Activated naive CD8-positive, alpha-beta T cell treated with anti-CD3 and anti-CD28 coated beads, Interleukin-2, amount 10 ng/mL, durations not matched to agents 7 days and 5 days (primary cell): ENCODE measurements at regions not wholly inside any gene's neighbourhood (a gene's known extent, or its start where the extent isn't known, plus 50 kb on each side); places are given as distances from the start of the nearest gene placed in this dataset.
A peak's percentile ranks its signal among the peaks of the same experiment; 100 is the strongest.

Experiments used
- ATAC-seq: fragments of 150-1000 bp; cut with Tn5 transposase; one replicate; pipeline ENCODE4 v1.10.0; 2021; ENCODE audit warnings: low read depth, moderate library complexity
- POLR2A ChIA-PET: fragments of 350-600 bp; sonication (Branson Sonifier 250); formaldehyde crosslinking; loops from one replicate; lab custom pipeline; 2021; ENCODE audit warnings: antibody characterized with exemption; lab: Charles Lee
- DNase-seq: peaks from one replicate; pipeline ENCODE4 v3.0.0; 2021
- H3K27ac Mint-ChIP-seq: one replicate; pipeline ENCODE4 v1.8.0; 2022; ENCODE audit warnings: mild to moderate bottlenecking, mixed read lengths
- H3K27me3 Mint-ChIP-seq: one replicate; pipeline ENCODE4 v1.8.0; 2022; ENCODE audit warnings: mild to moderate bottlenecking, moderate library complexity, mixed read lengths
- H3K36me3 Mint-ChIP-seq: one replicate; pipeline ENCODE4 v1.8.0; 2021; ENCODE audit warnings: mild to moderate bottlenecking, mixed read lengths
- H3K4me1 Mint-ChIP-seq: one replicate; pipeline ENCODE4 v1.8.0; 2021; ENCODE audit warnings: mixed read lengths
- H3K4me3 Mint-ChIP-seq: one replicate; pipeline ENCODE4 v1.8.0; 2022; ENCODE audit warnings: mild to moderate bottlenecking, moderate library complexity, mixed read lengths
- H3K9me3 Mint-ChIP-seq: one replicate; pipeline ENCODE4 v1.8.0; 2021; ENCODE audit warnings: mixed read lengths

GRCh38 chr3:13723676-13724207, 156.1 kb downstream of the WNT7A start:
- Mint-ChIP-seq H3K9me3 (peaks cover 2% of the 10 kb centered on the region), H3K27me3 (peaks cover 23% of the 10 kb centered on the region), H3K4me3 (no peak overlapping the region), H3K4me1 (no peaks in the 10 kb centered on the region), H3K36me3 (no peaks in the 10 kb centered on the region), H3K27ac (no peak overlapping the region)
- DNase-seq, result peak; percentile 8
- POLR2A ChIA-PET, result no interaction called here
- no peak for ATAC-seq

- H3K4me1 Mint-ChIP-seq, result no peaks in the 10 kb centered on the region
- H3K4me3 Mint-ChIP-seq, result no peak overlapping the region
- POLR2A ChIA-PET, result no interaction called here
- H3K9me3 Mint-ChIP-seq, result peaks cover 2% of the 10 kb centered on the region
- ATAC-seq (no peak), DNase-seq (no peak)
- no peaks in the 10 kb centered on the region for H3K36me3 Mint-ChIP-seq
- no peak overlapping the region for H3K27ac Mint-ChIP-seq
- peaks cover 18% of the 10 kb centered on the region for H3K27me3 Mint-ChIP-seq
Measured at GRCh38 chr3:13722178-13722577, 157.7 kb downstream of the WNT7A start.

- H3K4me1 Mint-ChIP-seq, result no peaks in the 10 kb centered on the region
- H3K9me3 Mint-ChIP-seq, result peaks cover 13% of the 10 kb centered on the region
- POLR2A ChIA-PET, result interaction anchor here (0.6 kb wide), 1 partner anchor 148 kb away, joined by 3 read pairs; no protein-coding TSS in a partner anchor
- H3K4me3 Mint-ChIP-seq, result no peak overlapping the region
- ATAC-seq (no peak), DNase-seq (peak; percentile 10)
- H3K27ac Mint-ChIP-seq, result no peak overlapping the region
- peaks cover 6% of the 10 kb centered on the region for H3K27me3 Mint-ChIP-seq
- H3K36me3 Mint-ChIP-seq, result no peaks in the 10 kb centered on the region
Measured at GRCh38 chr3:13718436-13718835, 161.4 kb downstream of the WNT7A start.

GRCh38 chr3:13718000-13718399, 161.9 kb downstream of the WNT7A start:
- no peak overlapping the region for H3K4me3 Mint-ChIP-seq
- POLR2A ChIA-PET, result no interaction called here
- H3K27me3 Mint-ChIP-seq, result peaks cover 6% of the 10 kb centered on the region
- no peaks in the 10 kb centered on the region for H3K36me3 Mint-ChIP-seq
- ATAC-seq (no peak), DNase-seq (peak; percentile 3)
- peaks cover 13% of the 10 kb centered on the region for H3K9me3 Mint-ChIP-seq
- no peaks in the 10 kb centered on the region for H3K4me1 Mint-ChIP-seq
- no peak overlapping the region for H3K27ac Mint-ChIP-seq

GRCh38 chr3:13717222-13717895, 162.5 kb downstream of the WNT7A start:
- ATAC-seq (no peak), DNase-seq (no peak)
- H3K27ac Mint-ChIP-seq, result no peak overlapping the region
- no peaks in the 10 kb centered on the region for H3K4me1 Mint-ChIP-seq
- peaks cover 13% of the 10 kb centered on the region for H3K9me3 Mint-ChIP-seq
- no peak overlapping the region for H3K4me3 Mint-ChIP-seq
- POLR2A ChIA-PET, result no interaction called here
- H3K36me3 Mint-ChIP-seq, result no peaks in the 10 kb centered on the region
- peaks cover 3% of the 10 kb centered on the region for H3K27me3 Mint-ChIP-seq

- DNase-seq, result peak; percentile 4
- Mint-ChIP-seq H3K4me1 (no peaks in the 10 kb centered on the region), H3K4me3 (no peak overlapping the region), H3K27ac (no peak overlapping the region), H3K9me3 (peaks cover 15% of the 10 kb centered on the region), H3K27me3 (no peaks in the 10 kb centered on the region), H3K36me3 (no peaks in the 10 kb centered on the region)
- POLR2A ChIA-PET, result no interaction called here
- ATAC-seq, result no peak
Measured at GRCh38 chr3:13716540-13717221, 163.2 kb downstream of the WNT7A start.

- Mint-ChIP-seq H3K27ac (no peak overlapping the region), H3K4me1 (no peaks in the 10 kb centered on the region), H3K4me3 (no peak overlapping the region), H3K27me3 (no peaks in the 10 kb centered on the region), H3K36me3 (no peaks in the 10 kb centered on the region), H3K9me3 (peaks cover 21% of the 10 kb centered on the region)
- ATAC-seq (no peak), DNase-seq (peak; percentile 8)
- POLR2A ChIA-PET, result no interaction called here
Measured at GRCh38 chr3:13715961-13716360, 163.9 kb downstream of the WNT7A start.

GRCh38 chr3:13715167-13715954, 164.5 kb downstream of the WNT7A start:
- no peaks in the 10 kb centered on the region for H3K4me1 Mint-ChIP-seq
- no peak for ATAC-seq
- peak; percentile 10 for DNase-seq
- no peaks in the 10 kb centered on the region for H3K27me3 Mint-ChIP-seq
- peaks cover 25% of the 10 kb centered on the region for H3K9me3 Mint-ChIP-seq
- H3K36me3 Mint-ChIP-seq, result no peaks in the 10 kb centered on the region
- no peak overlapping the region for H3K27ac Mint-ChIP-seq
- POLR2A ChIA-PET, result no interaction called here
- H3K4me3 Mint-ChIP-seq, result no peak overlapping the region

GRCh38 chr3:13714251-13714916, 165.5 kb downstream of the FBLN2 start:
- H3K4me3 Mint-ChIP-seq, result no peak overlapping the region
- POLR2A ChIA-PET, result no interaction called here
- no peaks in the 10 kb centered on the region for H3K27me3 Mint-ChIP-seq
- no peak overlapping the region for H3K27ac Mint-ChIP-seq
- DNase-seq (peak; percentile 6), ATAC-seq (no peak)
- H3K4me1 Mint-ChIP-seq, result no peaks in the 10 kb centered on the region
- H3K36me3 Mint-ChIP-seq, result no peaks in the 10 kb centered on the region
- H3K9me3 Mint-ChIP-seq, result peaks cover 28% of the 10 kb centered on the region

- DNase-seq (peak; percentile 3), ATAC-seq (no peak)
- H3K27me3 Mint-ChIP-seq, result no peaks in the 10 kb centered on the region
- no peak overlapping the region for H3K27ac Mint-ChIP-seq
- H3K4me3 Mint-ChIP-seq, result no peak overlapping the region
- POLR2A ChIA-PET, result no interaction called here
- peaks cover 34% of the 10 kb centered on the region for H3K9me3 Mint-ChIP-seq
- H3K4me1 Mint-ChIP-seq, result no peaks in the 10 kb centered on the region
- no peaks in the 10 kb centered on the region for H3K36me3 Mint-ChIP-seq
Measured at GRCh38 chr3:13713396-13713795, 164.5 kb downstream of the FBLN2 start.

- no peaks in the 10 kb centered on the region for H3K36me3 Mint-ChIP-seq
- H3K4me3 Mint-ChIP-seq, result no peak overlapping the region
- peaks cover 40% of the 10 kb centered on the region for H3K9me3 Mint-ChIP-seq
- no peaks in the 10 kb centered on the region for H3K4me1 Mint-ChIP-seq
- no peaks in the 10 kb centered on the region for H3K27me3 Mint-ChIP-seq
- POLR2A ChIA-PET, result no interaction called here
- DNase-seq, result peak; percentile 1
- ATAC-seq, result no peak
- H3K27ac Mint-ChIP-seq, result no peak overlapping the region
Measured at GRCh38 chr3:13712682-13713180, 163.8 kb downstream of the FBLN2 start.

- no peak for DNase-seq
- no peak for ATAC-seq
- Mint-ChIP-seq H3K27ac (no peak overlapping the region), H3K27me3 (no peaks in the 10 kb centered on the region), H3K4me1 (no peaks in the 10 kb centered on the region), H3K36me3 (no peaks in the 10 kb centered on the region), H3K9me3 (peaks cover 46% of the 10 kb centered on the region), H3K4me3 (no peak overlapping the region)
- POLR2A ChIA-PET, result no interaction called here
Measured at GRCh38 chr3:13711911-13712650, 163.2 kb downstream of the FBLN2 start.
